H1 (cell line): ENCODE measurements at regions not wholly inside any gene's neighbourhood (a gene's known extent, or its start where the extent isn't known, plus 50 kb on each side); places are given as distances from the start of the nearest gene placed in this dataset.

ENCODE experiments used
- CTCF ChIA-PET: fragments of 300-600 bp; sonication (Branson Sonifier 250); formaldehyde crosslinking; loops from one replicate; lab custom pipeline; 2021; ENCODE audit not compliant: partially characterized antibody; lab: Charles Lee
- POLR2A ChIA-PET: fragments of 300-600 bp; sonication (Branson Sonifier 250); formaldehyde crosslinking; loops from one replicate; lab custom pipeline; 2021; ENCODE audit warnings: inconsistent platforms; ENCODE audit not compliant: partially characterized antibody; lab: Charles Lee
- DNase-seq, 2 experiments: peaks; one replicate each; pipeline versions ENCODE4 v3.0.0 to v3.0.0-alpha.2; 2010 to 2022; ENCODE audit warnings: low spot score in 2 of 2, low read depth in 1 of 2, mixed read lengths in 1 of 2
- FAIRE-seq: peaks from 2 replicates; lab custom pipeline; 2011; peaks lifted over from hg19 to GRCh38; lab: Jason Lieb, UNC
- H2AFZ ChIP-seq: 2 replicates; pipeline ENCODE4 v1.8.1; 2012; ENCODE audit warnings: low read length, inconsistent platforms
- H2AK5ac ChIP-seq: 2 replicates; pipeline ENCODE4 v1.6.1; 2013; ENCODE audit warnings: low read depth, low read length
- H2BK120ac ChIP-seq: replicated peaks from 2 replicates; pipeline ENCODE3; 2013; ENCODE audit warnings: low read depth, low read length, inconsistent platforms
- H2BK12ac ChIP-seq: 2 replicates; pipeline ENCODE4 v1.6.1; 2013; ENCODE audit warnings: low read depth, low read length
- H2BK15ac ChIP-seq: 2 replicates; pipeline ENCODE4 v1.6.1; 2013; ENCODE audit warnings: low read length
- H2BK20ac ChIP-seq: 2 replicates; pipeline ENCODE4 v1.6.1; 2013; ENCODE audit warnings: low read length
- H2BK5ac ChIP-seq: 2 replicates; pipeline ENCODE4 v1.6.1; 2013; ENCODE audit warnings: low read depth, low read length
- H3K14ac ChIP-seq: 2 replicates; pipeline ENCODE4 v1.6.1; 2013; ENCODE audit warnings: inconsistent platforms; ENCODE audit not compliant: insufficient read length
- H3K18ac ChIP-seq: 2 replicates; pipeline ENCODE4 v1.6.1; 2013; ENCODE audit warnings: low read length; ENCODE audit errors: extremely low read depth
- H3K23ac ChIP-seq: 2 replicates; pipeline ENCODE4 v1.6.1; 2013; ENCODE audit warnings: inconsistent platforms; ENCODE audit not compliant: insufficient read length
- H3K23me2 ChIP-seq: 2 replicates; pipeline ENCODE4 v1.6.1; 2013; ENCODE audit warnings: low read depth, low read length
- H3K27ac ChIP-seq: 2 replicates; pipeline ENCODE4 v1.6.1; 2011; ENCODE audit warnings: low read depth, low read length, inconsistent platforms
- H3K27me3 ChIP-seq, 4 experiments: replicated peaks in 1 of 4; 1 replicate in 1 of 4; 2 replicates in 3 of 4; pipeline versions ENCODE4 v1.6.1 to v1.8.1; 2011 to 2013; ENCODE audit warnings: low read length in 3 of 4, mild to moderate bottlenecking in 3 of 4, inconsistent platforms in 2 of 4, mixed read lengths in 2 of 4, moderate library complexity in 1 of 4; ENCODE audit not compliant: control insufficient read depth in 3 of 4, insufficient read depth in 3 of 4; ENCODE audit errors: extremely low read depth in 1 of 4
- H3K36me3 ChIP-seq, 4 experiments: 2 replicates each; pipeline versions ENCODE4 v1.6.1 to v1.8.1; 2011 to 2013; ENCODE audit warnings: mild to moderate bottlenecking in 4 of 4, low read length in 3 of 4, moderate library complexity in 2 of 4, control low read depth in 1 of 4, inconsistent platforms in 1 of 4; ENCODE audit not compliant: insufficient read depth in 4 of 4, control insufficient read depth in 2 of 4
- H3K4ac ChIP-seq: replicated peaks from 2 replicates; pipeline ENCODE3; 2013; ENCODE audit warnings: low read length, low read depth, mixed read lengths, inconsistent platforms; ENCODE audit not compliant: insufficient read length
- H3K4me1 ChIP-seq, 4 experiments: replicated peaks in 1 of 4; 1 replicate in 1 of 4; 2 replicates in 3 of 4; pipeline versions ENCODE4 v1.6.1 to v1.8.1; 2011 to 2013; ENCODE audit warnings: low read length in 3 of 4, inconsistent platforms in 2 of 4, mixed read lengths in 1 of 4; ENCODE audit not compliant: insufficient read depth in 4 of 4, control insufficient read depth in 3 of 4
- H3K4me2 ChIP-seq, 2 experiments: 2 replicates each; pipeline versions ENCODE4 v1.6.1 to v1.8.1; 2011 to 2013; ENCODE audit warnings: low read depth in 2 of 2, low read length in 2 of 2, control low read depth in 1 of 2, inconsistent platforms in 1 of 2, mild to moderate bottlenecking in 1 of 2; ENCODE audit not compliant: insufficient read depth in 1 of 2
- H3K4me3 ChIP-seq, 4 experiments: fragments of 200-600, 300-600 bp in 1 of 4; sonication (generic), shearing (Covaris generic), sonication (Bioruptor Twin) in 1 of 4; 2 replicates each; pipeline versions ENCODE4 v1.5.1 to v1.8.1; 2011 to 2016; ENCODE audit warnings: low read length in 4 of 4, low read depth in 3 of 4, control low read depth in 2 of 4, inconsistent platforms in 2 of 4, mild to moderate bottlenecking in 2 of 4, mixed read lengths in 1 of 4, moderate library complexity in 1 of 4; ENCODE audit not compliant: insufficient read depth in 2 of 4; ENCODE audit errors: extremely low read depth in 1 of 4
- H3K56ac ChIP-seq: replicated peaks from 2 replicates; pipeline ENCODE3; 2013; ENCODE audit warnings: low read depth, mild to moderate bottlenecking, mixed read lengths, low read length, inconsistent platforms; ENCODE audit not compliant: insufficient read length
- H3K79me1 ChIP-seq: 2 replicates; pipeline ENCODE4 v1.6.1; 2013; ENCODE audit warnings: low read depth, low read length, control low read depth
- H3K79me2 ChIP-seq, 2 experiments: 2 replicates each; pipeline versions ENCODE4 v1.6.1 to v1.8.1; 2012 to 2013; ENCODE audit warnings: low read length in 2 of 2, mild to moderate bottlenecking in 2 of 2, inconsistent platforms in 1 of 2; ENCODE audit not compliant: insufficient read depth in 2 of 2, control insufficient read depth in 1 of 2
- H3K9ac ChIP-seq, 4 experiments: replicated peaks in 1 of 4; 1 replicate in 1 of 4; 2 replicates in 3 of 4; pipeline versions ENCODE4 v1.6.1 to v1.8.1; 2011 to 2013; ENCODE audit warnings: low read depth in 3 of 4, low read length in 3 of 4, control low read depth in 2 of 4, mild to moderate bottlenecking in 2 of 4, moderate library complexity in 2 of 4, inconsistent platforms in 1 of 4; ENCODE audit errors: extremely low read depth in 1 of 4
- H3K9me3 ChIP-seq, 2 experiments: 2 replicates each; pipeline versions ENCODE4 v1.6.1 to v1.8.1; 2012 to 2013; ENCODE audit warnings: mild to moderate bottlenecking in 2 of 2, moderate library complexity in 2 of 2, control low read depth in 1 of 2, inconsistent platforms in 1 of 2, low read depth in 1 of 2, low read length in 1 of 2, mixed read lengths in 1 of 2; ENCODE audit not compliant: insufficient read depth in 2 of 2
- H4K20me1 ChIP-seq, 2 experiments: replicated peaks in 1 of 2; 2 replicates each; pipeline versions ENCODE3 to v1.8.1; 2011 to 2013; ENCODE audit warnings: inconsistent platforms in 2 of 2, low read length in 2 of 2, mild to moderate bottlenecking in 1 of 2; ENCODE audit not compliant: insufficient read depth in 2 of 2, control insufficient read depth in 1 of 2
- H4K5ac ChIP-seq: 2 replicates; pipeline ENCODE4 v1.6.1; 2013; ENCODE audit warnings: low read length, low read depth, mixed read lengths, inconsistent platforms; ENCODE audit not compliant: insufficient read length
- H4K8ac ChIP-seq: 2 replicates; pipeline ENCODE4 v1.8.0; 2013; ENCODE audit warnings: mild to moderate bottlenecking, moderate library complexity, low read length, inconsistent platforms; ENCODE audit not compliant: insufficient read depth; ENCODE audit errors: extremely low read depth
- H4K91ac ChIP-seq: replicated peaks from 2 replicates; pipeline ENCODE3; 2013; ENCODE audit warnings: low read length, mixed read lengths, inconsistent platforms; ENCODE audit not compliant: insufficient read length
- ASH2L ChIP-seq: fragments of 200-600, 300-600 bp; sonication (generic); IDR thresholded peaks from one replicate; pipeline ENCODE4 v1.7.1; 2017; ENCODE audit warnings: low read length
- BACH1 ChIP-seq: IDR thresholded peaks from 2 replicates; pipeline ENCODE4 v1.6.1; 2012; ENCODE audit warnings: low read length, improper control_type of control experiment
- BCL11A ChIP-seq, 2 experiments: IDR thresholded peaks; one replicate each; pipeline ENCODE4 v1.6.1; 2011; ENCODE audit warnings: low read depth in 2 of 2, low read length in 2 of 2, mild to moderate bottlenecking in 2 of 2
- GABPA ChIP-seq: IDR thresholded peaks from 2 replicates; pipeline ENCODE4 v1.6.1; 2011; ENCODE audit warnings: mild to moderate bottlenecking, low read length, moderate library complexity, borderline replicate concordance; ENCODE audit not compliant: insufficient read depth
- KDM4A ChIP-seq: IDR thresholded peaks from one replicate; pipeline ENCODE4 v1.7.1; 2012; ENCODE audit warnings: low read depth, mild to moderate bottlenecking, moderate library complexity, low read length, inconsistent platforms; ENCODE audit not compliant: severe bottlenecking
- SIN3A ChIP-seq, 2 experiments: IDR thresholded peaks in 1 of 2; conservative IDR thresholded peaks in 1 of 2; 2 replicates each; pipeline ENCODE4 v1.6.1; 2011 to 2012; ENCODE audit warnings: low read length in 2 of 2, improper control_type of control experiment in 1 of 2, low read depth in 1 of 2, mild to moderate bottlenecking in 1 of 2
- TAF7 ChIP-seq: optimal IDR thresholded peaks from 2 replicates; pipeline ENCODE3; 2011; ENCODE audit warnings: low read depth, mild to moderate bottlenecking, inconsistent platforms, low read length, moderate library complexity, borderline replicate concordance
- WGBS, 2 experiments: shearing (Covaris generic) in 1 of 2; methylation state at CpG; one replicate each; pipeline versions ENCODE4 v1.1.6 to v1.1.7; 2013 to 2015; ENCODE audit warnings: low lambda C conversion rate in 2 of 2, mixed read lengths in 2 of 2, inconsistent platforms in 1 of 2, low coverage in 1 of 2, missing lambda C conversion rate in 1 of 2; ENCODE audit not compliant: insufficient replicate concordance in 2 of 2, insufficient coverage in 1 of 2, insufficient read length in 1 of 2; ENCODE audit errors: extremely low coverage in 1 of 2, missing lambda C conversion rate in 1 of 2; 5-methylcytosine and 5-hydroxymethylcytosine counted together

GRCh38 chr4:128552586-128552907 is 257.0 kb upstream of the JADE1 start:
- H3K56ac ChIP-seq: no peak overlapping the region
- peak overlapping the region; percentile 94; the same call in 1 of the 2 replicates for H2AFZ ChIP-seq
- no peak overlapping the region for H4K8ac ChIP-seq
- no peaks in the 10 kb centered on the region for H3K79me2 ChIP-seq
- H4K91ac ChIP-seq: no peak overlapping the region
- no peak overlapping the region for H2BK20ac ChIP-seq
- H3K14ac ChIP-seq: no peak overlapping the region
- no peak overlapping the region for H3K23ac ChIP-seq
- POLR2A ChIA-PET: interaction anchor here (0.6 to 1.3 kb wide), 2 partner anchors 33 to 259 kb away, joined by 3 to 4 read pairs; no protein-coding TSS in a partner anchor
- H2BK5ac ChIP-seq: no peak overlapping the region
- H3K79me1 ChIP-seq: no peaks in the 10 kb centered on the region
- peaks cover 0 to 2% (median 0%) of the 10 kb centered on the region in 4 experiments; a peak in 1 of 7 replicates for H3K4me1 ChIP-seq
- no peak for DNase-seq
- no peaks in the 10 kb centered on the region for H4K20me1 ChIP-seq
- no peaks in the 10 kb centered on the region for H3K27me3 ChIP-seq
- H3K27ac ChIP-seq: no peak overlapping the region
- H3K9me3 ChIP-seq: no peaks in the 10 kb centered on the region; a peak in 1 of 4 replicates
- no peaks in the 10 kb centered on the region for H3K36me3 ChIP-seq
- H3K23me2 ChIP-seq: no peaks in the 10 kb centered on the region; the same call in 1 of the 2 replicates
- CTCF ChIA-PET: interaction anchor here (0.8 to 3.7 kb wide), 4 partner anchors 22 to 362 kb away, joined by 3 to 21 read pairs (median 8); no protein-coding TSS in a partner anchor
- 97% methylated on average over 4 of the region's 4 CpGs; no CpG with 5 or more reads in 1 of the 2 experiments for WGBS, 2 experiments
- H2BK15ac ChIP-seq: no peak overlapping the region
- H3K4me3 ChIP-seq: no peak overlapping the region
- FAIRE-seq: no peak
- no peak overlapping the region for H3K18ac ChIP-seq
- no peak overlapping the region for H2BK12ac ChIP-seq
- no peak overlapping the region for H3K4ac ChIP-seq
- no peak overlapping the region for H2AK5ac ChIP-seq
- TF ChIP-seq SIN3A (conservative IDR thresholded peaks at IDR 0.05 in 1 of 2, IDR thresholded peaks at IDR 0.05 in 1 of 2; ENCODE audit: low read depth in 1 of 2, low read length in 2 of 2): no peak
- TF ChIP-seq BACH1: no peak
- no peak for TF ChIP-seq BCL11A (IDR thresholded peaks at IDR 0.05; ENCODE audit: low read depth in 2 of 2, low read length in 2 of 2)
- TF ChIP-seq ASH2L: no peak
- no peak for TF ChIP-seq GABPA
- TF ChIP-seq KDM4A: no peak
- no peak for TF ChIP-seq TAF7
- H3K4me2 ChIP-seq: no peak overlapping the region
- no peak overlapping the region for H4K5ac ChIP-seq
- H3K9ac ChIP-seq: no peak overlapping the region
- H2BK120ac ChIP-seq: no peak overlapping the region
